HG02884 (cell line): ENCODE measurements at regions not wholly inside any gene's neighbourhood (a gene's known extent, or its start where the extent isn't known, plus 50 kb on each side); places are given as distances from the start of the nearest gene placed in this dataset.

ENCODE experiments used
- ATAC-seq: cut with Tn5 transposase; IDR thresholded peaks from one replicate; pipeline ENCODE4 v1.9.1; 2021; ENCODE audit warnings: mild to moderate bottlenecking, moderate library complexity; ENCODE audit not compliant: unreplicated experiment

GRCh38 chr1:87219141-87219540 is 109.5 kb upstream of the LMO4 start:
- peak; percentile 58 for ATAC-seq

DNA sequence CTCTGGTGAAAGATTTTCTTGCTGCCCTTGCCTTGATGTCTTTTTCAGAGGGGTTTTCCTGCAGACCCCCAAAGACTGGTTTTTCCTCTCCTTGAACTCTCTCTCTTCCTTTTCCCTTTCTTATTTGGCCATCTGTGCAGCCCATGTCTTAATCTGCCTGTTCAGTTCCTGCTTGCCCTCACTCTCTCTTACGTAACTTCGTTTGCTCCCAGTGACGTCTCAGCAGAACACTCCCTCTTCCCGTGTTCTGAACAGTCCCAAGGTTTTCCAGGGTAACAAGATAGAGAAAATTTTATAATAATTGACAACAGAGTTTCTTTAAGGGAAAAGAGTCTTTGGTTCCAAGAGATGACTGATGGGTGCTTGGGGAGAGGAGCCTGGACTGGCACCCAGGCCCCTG is 109.1 kb upstream of the LMO4 start:
- no peak for ATAC-seq

DNA sequence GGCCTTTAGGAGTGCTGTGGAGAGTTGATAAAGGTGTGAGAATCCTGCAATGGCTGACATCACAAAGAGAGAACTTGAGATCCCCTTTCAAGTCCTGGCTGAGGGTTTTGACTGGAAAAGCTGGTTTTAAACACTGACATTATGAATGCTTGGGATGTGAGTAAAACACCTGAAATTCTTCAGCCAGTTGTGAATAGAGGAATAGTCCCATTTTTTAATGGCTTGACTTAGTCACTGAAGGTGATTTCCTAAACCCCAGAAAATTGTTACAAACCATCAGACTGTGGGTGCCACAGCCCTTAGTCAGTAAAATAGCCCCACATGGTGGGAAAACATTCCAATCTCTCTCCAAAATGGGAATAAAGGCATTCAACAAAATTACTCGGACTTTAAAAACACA is 107.7 kb upstream of the LMO4 start:
- ATAC-seq: no peak

GRCh38 chr1:87224201-87224600 is 104.5 kb upstream of the LMO4 start:
- ATAC-seq: no peak

GRCh38 chr1:87225171-87225570 is 103.5 kb upstream of the LMO4 start:
- no peak for ATAC-seq

DNA sequence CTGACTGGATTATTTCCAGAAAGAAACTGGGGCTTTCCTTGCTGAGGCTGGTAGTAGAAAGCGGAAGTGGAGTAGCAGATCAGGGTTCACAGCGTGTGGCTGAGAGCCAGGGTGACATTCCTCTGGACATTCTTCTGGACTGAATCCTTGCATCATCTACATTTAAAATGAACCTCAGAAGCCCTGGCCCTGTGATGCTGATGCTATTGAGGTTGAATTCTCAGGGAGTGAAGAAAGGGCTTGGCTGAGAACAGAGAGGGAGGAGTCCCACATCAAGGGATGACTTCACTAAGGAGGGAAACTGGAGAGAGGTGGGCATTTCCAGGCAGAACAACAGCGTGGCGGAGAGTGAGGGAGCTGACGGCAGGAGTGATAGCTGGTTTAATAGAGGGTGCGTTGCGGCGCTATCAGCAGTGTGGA is 102.3 kb upstream of the LMO4 start:
- peak; percentile 52 for ATAC-seq

- ATAC-seq: no peak
These were observed 101.0 kb upstream of the LMO4 start for GRCh38 chr1:87227651-87228050.

DNA sequence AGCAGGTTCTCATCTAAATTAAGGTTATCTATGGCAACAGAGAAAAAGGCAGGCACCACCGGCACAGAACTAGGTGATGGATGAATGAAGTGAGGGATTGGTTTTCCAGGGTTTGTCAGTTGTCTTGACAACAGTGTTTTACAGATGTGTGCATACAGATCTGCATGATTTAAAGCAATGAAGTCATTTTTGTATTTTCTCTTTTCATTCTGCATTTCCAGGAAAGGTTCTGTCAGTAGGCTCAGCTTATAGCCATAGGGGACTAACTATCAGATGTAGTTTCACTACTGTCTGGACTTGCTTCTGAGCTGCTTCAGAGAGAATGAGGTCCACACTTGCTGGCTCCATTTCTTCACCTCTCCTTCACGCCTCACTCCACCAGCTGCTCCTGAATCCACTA is 98.2 kb upstream of the LMO4 start:
- no peak for ATAC-seq

GRCh38 chr1:87231703-87232367 is 96.8 kb upstream of the LMO4 start:
- no peak for ATAC-seq

GRCh38 chr1:87236585-87236984 is 92.1 kb upstream of the LMO4 start:
- ATAC-seq: no peak

DNA sequence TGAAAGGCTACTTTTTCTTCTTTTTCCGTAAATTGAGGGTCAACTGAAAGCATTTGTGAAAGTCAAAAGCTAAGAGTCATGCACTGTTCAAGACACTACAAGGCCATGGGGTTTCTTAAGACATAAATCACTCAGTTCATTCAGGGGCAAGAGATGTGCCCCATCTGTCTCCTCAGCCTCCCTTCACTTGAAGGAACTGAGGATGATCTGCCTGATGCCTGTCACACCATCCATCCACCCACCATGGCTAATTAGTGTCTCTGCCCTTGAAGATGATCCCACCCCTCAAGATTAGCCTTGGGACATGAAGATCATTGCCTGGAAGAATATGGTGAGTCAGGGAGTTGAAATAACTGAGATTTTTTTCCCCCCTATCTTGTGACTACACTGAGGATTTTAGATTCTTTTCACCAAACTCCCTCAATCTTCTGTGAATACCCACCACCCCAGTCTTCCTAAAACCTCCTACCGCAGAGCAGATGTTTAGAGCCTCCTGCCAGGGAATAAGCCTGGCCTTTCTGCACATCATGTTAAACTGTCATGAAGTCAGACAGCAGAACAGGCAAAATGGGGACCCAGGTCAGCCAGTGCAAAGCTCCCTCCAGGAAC is 88.6 kb upstream of the LMO4 start:
- no peak for ATAC-seq

DNA sequence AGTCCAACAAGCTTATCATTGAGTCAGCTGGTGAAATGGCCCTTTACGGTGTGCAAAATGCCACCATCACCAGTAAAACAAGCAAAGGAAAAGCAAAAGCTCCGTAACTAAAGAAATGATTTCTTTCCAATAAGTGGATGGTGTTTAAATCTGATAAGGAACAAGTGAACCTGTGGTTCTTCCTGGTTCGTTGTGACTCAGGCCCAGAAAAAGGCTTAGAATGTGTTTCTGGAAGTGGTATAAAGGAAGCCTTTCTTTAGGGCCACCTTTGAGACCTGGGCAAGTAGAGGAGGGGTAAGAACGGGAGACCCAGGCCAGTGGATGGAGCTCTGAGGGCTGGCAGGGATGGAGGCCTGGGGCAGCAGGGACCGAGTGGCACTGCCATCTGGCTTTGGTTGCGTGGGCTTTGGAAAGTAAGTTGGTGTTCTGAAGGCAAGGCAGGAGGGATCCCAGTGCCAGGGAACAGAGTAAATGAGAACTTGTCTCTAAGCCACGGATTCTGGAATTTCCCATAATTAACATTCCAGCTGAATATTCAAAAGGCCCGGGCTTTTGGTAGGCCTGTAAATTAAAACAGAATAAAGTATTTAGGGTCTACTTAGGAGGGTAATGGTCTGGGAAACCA is 87.9 kb upstream of the LMO4 start:
- no peak for ATAC-seq

GRCh38 chr1:87242445-87243185 is 86.1 kb upstream of the LMO4 start:
- no peak for ATAC-seq

DNA sequence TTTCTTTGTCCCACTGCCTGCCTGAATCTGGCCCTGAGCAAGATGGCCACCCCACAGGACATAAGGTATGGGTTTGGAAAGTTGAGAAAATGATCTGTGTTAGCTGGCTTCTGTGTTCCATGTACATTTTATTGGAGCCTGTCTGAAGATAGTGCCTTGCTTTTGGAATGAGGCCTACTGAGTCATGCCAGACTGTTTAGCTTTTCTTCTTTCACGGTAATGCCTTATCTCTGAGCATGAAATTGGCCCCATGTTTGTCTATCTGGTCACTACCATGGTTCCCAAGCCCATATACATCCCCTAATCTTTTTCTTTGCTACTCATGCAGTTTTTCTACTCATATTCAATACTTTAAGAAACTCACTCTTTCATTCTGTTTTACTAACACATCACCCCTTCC is 85.1 kb upstream of the LMO4 start:
- no peak for ATAC-seq

- ATAC-seq: no peak
These were observed 82.2 kb upstream of the LMO4 start for GRCh38 chr1:87246436-87246835.

- no peak for ATAC-seq
These were observed 78.9 kb upstream of the LMO4 start for GRCh38 chr1:87249803-87250202.

DNA sequence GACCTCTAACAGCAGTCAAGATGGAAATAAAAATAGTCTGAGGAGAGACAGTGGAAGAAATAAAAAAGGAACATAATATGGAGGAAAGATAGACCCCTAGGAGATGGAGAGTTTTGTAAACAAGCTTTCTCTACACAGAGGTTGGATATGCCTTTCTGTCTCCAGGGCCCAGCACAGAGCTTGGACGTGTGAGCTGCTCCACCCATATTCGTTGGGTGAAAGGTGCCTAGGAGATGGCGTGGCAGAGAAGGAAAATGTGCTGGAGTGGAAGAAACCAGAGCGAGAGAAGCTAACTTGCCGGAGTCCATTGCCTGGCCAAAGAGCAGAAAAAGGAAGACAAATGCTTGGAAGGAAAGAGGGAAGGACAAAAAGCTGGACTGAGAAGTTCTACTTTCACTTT is 78.3 kb upstream of the LMO4 start:
- ATAC-seq: no peak

DNA sequence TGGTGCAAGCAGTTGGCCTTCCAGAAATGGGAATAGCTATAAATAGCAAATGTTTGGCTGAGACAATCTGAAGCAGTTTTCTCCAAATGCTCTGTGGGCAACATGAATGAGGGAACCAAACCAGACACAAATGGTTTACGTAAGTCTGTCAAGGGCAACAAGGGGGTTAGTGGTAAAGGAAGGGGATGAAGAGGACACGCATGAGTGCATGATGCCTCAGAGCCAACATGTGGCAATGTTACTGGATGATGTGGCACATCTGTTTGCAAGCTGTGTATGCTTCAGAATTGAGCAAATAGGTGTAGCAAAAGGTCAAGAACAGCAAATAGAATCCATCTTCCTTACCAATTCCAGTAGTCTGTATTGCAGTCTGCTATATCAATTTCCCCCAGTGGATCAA is 76.3 kb upstream of the LMO4 start:
- ATAC-seq: no peak

DNA sequence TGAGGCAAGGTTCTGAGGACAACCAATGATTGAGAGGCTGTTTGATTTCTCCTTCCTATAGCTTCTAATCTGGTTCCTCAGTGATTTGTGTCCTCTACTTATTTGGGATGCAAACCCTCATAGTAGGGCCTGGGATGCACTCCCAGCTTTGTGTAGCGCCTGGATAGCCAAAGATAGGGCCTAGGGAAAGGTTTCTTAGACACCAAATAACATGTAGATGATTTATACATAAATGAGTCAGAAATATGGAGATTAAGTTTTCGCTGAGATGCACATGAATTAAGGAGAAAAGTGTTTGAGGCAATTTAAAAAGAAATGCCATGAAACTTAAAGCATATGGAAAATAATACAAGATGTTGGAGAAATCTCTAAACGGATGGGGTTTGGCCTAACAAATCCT is 66.0 kb upstream of the LMO4 start:
- ATAC-seq: no peak

DNA sequence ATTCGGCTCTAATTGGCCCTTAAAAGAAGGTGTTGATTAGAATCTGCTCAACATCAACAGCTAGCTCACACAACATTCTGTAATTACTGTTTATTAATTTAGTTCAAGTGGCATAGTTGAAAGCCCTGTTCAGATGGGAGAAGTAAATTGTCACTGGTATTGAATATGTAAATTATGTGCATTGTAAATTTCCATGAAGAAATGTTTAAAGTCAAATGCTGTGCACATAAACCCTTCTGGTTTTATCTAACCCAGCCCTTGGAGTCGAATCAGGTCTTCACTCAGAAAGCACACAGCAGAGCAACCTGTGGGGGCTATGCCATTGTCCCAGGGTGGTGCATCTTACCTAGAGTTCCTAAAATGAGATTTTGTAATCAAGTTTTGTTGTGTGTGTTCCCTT is 65.4 kb upstream of the LMO4 start:
- no peak for ATAC-seq

DNA sequence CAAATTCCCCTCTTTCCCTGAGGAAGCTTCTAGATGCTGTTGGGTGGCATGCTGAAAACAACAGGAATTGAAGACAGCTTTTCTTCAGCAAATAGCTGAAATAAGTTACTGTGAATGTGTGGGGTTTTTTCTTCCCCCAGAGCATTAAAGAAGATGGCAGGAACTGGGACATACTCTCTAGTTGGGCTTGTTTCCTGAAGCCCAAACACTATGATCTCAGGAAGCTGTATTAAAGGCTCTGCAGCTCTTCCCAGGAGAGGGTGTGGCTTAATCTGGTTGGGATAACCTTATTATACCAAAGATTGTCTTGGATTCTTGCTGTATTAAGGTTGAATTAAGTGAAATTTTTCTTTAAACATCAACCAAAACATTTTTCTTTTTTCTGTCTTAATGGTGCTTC is 64.9 kb upstream of the LMO4 start:
- no peak for ATAC-seq

GRCh38 chr1:87264976-87265375 is 63.7 kb upstream of the LMO4 start:
- ATAC-seq: no peak
